Uterus (tissue), 2 donors: ENCODE measurements at regions not wholly inside any gene's neighbourhood (a gene's known extent, or its start where the extent isn't known, plus 50 kb on each side); places are given as distances from the start of the nearest gene placed in this dataset.

Experiments used
- POLR2A ChIP-seq, 2 donors: fragments of 450-650 bp; IDR thresholded peaks; one replicate each; pipeline ENCODE4 v1.6.1; 2016; ENCODE audit warnings: antibody characterized with exemption in 2 of 2, mild to moderate bottlenecking in 1 of 2, moderate library complexity in 1 of 2
- TF ChIP-seq, protein P1 (sequence below), 4 experiments: fragments of 200-600 bp in 2 of 4; fragments of 450-650 bp in 2 of 4; sonication (generic) in 2 of 4; IDR thresholded peaks; one replicate each; pipeline ENCODE4 v1.5.1; 2016 to 2019; ENCODE audit warnings: antibody characterized with exemption in 4 of 4, mild to moderate bottlenecking in 2 of 4, moderate library complexity in 1 of 4

- TF ChIP-seq, protein P1, sequence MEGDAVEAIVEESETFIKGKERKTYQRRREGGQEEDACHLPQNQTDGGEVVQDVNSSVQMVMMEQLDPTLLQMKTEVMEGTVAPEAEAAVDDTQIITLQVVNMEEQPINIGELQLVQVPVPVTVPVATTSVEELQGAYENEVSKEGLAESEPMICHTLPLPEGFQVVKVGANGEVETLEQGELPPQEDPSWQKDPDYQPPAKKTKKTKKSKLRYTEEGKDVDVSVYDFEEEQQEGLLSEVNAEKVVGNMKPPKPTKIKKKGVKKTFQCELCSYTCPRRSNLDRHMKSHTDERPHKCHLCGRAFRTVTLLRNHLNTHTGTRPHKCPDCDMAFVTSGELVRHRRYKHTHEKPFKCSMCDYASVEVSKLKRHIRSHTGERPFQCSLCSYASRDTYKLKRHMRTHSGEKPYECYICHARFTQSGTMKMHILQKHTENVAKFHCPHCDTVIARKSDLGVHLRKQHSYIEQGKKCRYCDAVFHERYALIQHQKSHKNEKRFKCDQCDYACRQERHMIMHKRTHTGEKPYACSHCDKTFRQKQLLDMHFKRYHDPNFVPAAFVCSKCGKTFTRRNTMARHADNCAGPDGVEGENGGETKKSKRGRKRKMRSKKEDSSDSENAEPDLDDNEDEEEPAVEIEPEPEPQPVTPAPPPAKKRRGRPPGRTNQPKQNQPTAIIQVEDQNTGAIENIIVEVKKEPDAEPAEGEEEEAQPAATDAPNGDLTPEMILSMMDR (IDR thresholded peaks at IDR 0.05): no peak
- TF ChIP-seq POLR2A (IDR thresholded peaks at IDR 0.05): no peak
These were observed 316.3 kb upstream of the CNR1 start for GRCh38 chr6:88482465-88482864.
